A549 (cell line): ENCODE measurements at regions not wholly inside any gene's neighbourhood (a gene's known extent, or its start where the extent isn't known, plus 50 kb on each side); places are given as distances from the start of the nearest gene placed in this dataset.

Source experiments
- POLR2AphosphoS2 ChIP-seq: conservative IDR thresholded peaks from 2 replicates; pipeline ENCODE4 v1.6.1; 2012; ENCODE audit warnings: low read length, improper control_type of control experiment, inconsistent platforms
- TF ChIP-seq, protein P1 (sequence below): fragments of 250-450 bp; sonication (Bioruptor Pico); IDR thresholded peaks from 2 replicates; pipeline ENCODE4 v1.5.0; 2021; ENCODE audit warnings: mild to moderate bottlenecking, moderate library complexity, borderline replicate concordance
- TF ChIP-seq, protein P2 (sequence below): fragments of >200 bp; sonication (Bioruptor Twin); formaldehyde crosslinking; IDR thresholded peaks from 3 replicates; pipeline ENCODE4 v1.5.1; 2016

DNA sequence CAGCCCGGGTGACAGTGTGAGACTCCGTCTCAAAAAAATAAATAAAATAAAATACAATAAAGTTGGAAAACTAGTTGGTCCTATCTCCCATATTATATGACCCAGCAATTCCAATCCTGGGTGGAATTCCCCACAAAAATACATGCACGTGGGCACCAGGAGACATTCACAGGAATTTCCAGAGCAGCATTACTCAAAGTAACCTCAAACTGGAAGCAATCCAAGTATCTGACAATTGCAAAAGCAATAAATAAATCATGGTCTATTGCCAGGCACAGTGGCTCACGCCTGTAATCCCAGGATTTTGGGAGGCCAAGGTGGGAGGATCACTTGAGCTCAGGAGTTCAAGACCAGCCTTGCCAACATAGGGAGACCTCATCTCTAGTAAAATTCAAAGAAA lies 101.2 kb upstream of the MAP4K4 start:
- TF ChIP-seq POLR2AphosphoS2 = no peak
- TF ChIP-seq, protein P1, sequence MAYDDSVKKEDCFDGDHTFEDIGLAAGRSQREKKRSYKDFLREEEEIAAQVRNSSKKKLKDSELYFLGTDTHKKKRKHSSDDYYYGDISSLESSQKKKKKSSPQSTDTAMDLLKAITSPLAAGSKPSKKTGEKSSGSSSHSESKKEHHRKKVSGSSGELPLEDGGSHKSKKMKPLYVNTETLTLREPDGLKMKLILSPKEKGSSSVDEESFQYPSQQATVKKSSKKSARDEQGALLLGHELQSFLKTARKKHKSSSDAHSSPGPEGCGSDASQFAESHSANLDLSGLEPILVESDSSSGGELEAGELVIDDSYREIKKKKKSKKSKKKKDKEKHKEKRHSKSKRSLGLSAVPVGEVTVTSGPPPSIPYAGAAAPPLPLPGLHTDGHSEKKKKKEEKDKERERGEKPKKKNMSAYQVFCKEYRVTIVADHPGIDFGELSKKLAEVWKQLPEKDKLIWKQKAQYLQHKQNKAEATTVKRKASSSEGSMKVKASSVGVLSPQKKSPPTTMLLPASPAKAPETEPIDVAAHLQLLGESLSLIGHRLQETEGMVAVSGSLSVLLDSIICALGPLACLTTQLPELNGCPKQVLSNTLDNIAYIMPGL (CRISPR knock-in tag) = no peak
- TF ChIP-seq, protein P2, sequence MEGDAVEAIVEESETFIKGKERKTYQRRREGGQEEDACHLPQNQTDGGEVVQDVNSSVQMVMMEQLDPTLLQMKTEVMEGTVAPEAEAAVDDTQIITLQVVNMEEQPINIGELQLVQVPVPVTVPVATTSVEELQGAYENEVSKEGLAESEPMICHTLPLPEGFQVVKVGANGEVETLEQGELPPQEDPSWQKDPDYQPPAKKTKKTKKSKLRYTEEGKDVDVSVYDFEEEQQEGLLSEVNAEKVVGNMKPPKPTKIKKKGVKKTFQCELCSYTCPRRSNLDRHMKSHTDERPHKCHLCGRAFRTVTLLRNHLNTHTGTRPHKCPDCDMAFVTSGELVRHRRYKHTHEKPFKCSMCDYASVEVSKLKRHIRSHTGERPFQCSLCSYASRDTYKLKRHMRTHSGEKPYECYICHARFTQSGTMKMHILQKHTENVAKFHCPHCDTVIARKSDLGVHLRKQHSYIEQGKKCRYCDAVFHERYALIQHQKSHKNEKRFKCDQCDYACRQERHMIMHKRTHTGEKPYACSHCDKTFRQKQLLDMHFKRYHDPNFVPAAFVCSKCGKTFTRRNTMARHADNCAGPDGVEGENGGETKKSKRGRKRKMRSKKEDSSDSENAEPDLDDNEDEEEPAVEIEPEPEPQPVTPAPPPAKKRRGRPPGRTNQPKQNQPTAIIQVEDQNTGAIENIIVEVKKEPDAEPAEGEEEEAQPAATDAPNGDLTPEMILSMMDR = no peak
